ENCODE measurements at regions not wholly inside any gene's neighbourhood (a gene's known extent, or its start where the extent isn't known, plus 50 kb on each side); places are given as distances from the start of the nearest gene placed in this dataset.

DNA sequence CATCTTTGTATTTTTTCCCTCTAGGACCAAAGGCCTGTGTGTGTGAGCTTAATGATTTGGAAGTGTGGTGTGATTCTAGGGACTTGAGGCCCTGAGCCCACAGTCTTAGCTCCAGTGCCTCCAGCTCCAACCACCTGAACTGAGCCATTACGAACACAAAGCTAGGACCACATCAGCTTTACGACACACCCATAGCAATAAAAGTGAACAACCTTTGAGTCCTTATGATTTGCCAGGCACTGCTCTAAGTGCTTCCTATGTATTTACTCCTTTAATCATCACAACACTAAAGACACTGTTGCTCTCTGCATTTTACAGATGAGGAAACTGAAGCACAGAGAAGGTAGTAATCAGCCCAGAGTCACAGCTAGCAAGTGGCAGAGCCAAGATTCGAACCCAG is 126.4 kb downstream of the EHF start:
- Histone ChIP-seq H3K27me3 (ENCODE audit: control insufficient read depth in 3 of 3, insufficient read depth in 3 of 3, low read length in 3 of 3) (no peaks in the 10 kb centered on the region), H3K4me3 (ENCODE audit: low read length in 3 of 3) (no peak overlapping the region), H3K9ac (ENCODE audit: low read depth in 1 of 3, low read length in 3 of 3) (no peak overlapping the region), H3K9me3 (ENCODE audit: control insufficient read depth in 3 of 3, low read length in 3 of 3) (no peaks in the 10 kb centered on the region), H3K36me3 (ENCODE audit: control insufficient read depth in 3 of 3, insufficient read depth in 3 of 3, low read length in 3 of 3) (no peaks in the 10 kb centered on the region), H3K4me1 (ENCODE audit: control insufficient read depth in 3 of 3, insufficient read depth in 3 of 3, low read length in 3 of 3) (peaks cover 17 to 26% (median 23%) of the 10 kb centered on the region in 3 donors), H3K27ac (ENCODE audit: low read depth, low read length) (no peak overlapping the region)

DNA sequence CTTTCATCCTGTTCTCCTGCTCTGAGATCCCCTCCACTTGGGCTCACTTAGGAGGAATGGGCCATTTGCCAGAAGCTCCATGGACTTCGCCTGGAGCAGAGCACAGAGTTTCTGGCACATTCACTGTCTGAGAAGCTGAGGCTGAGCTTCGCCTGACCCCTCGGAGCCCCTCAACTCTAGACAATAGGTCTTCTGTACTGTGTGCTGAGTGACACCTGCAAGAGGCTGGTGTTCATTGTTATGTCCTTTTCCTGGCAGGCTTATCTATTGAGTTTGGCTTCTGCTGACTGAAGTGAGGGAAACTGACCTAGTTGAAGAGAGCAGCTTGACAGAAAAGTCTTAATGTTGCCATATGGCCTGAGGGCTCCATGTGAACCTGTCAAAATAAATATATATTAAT is 124.3 kb downstream of the EHF start:
- Histone ChIP-seq H3K9me3 (ENCODE audit: control insufficient read depth in 3 of 3, low read length in 3 of 3) (no peaks in the 10 kb centered on the region), H3K36me3 (ENCODE audit: control insufficient read depth in 3 of 3, insufficient read depth in 3 of 3, low read length in 3 of 3) (no peaks in the 10 kb centered on the region), H3K27me3 (ENCODE audit: control insufficient read depth in 3 of 3, insufficient read depth in 3 of 3, low read length in 3 of 3) (no peaks in the 10 kb centered on the region), H3K4me3 (ENCODE audit: low read length in 3 of 3) (no peak overlapping the region), H3K4me1 (ENCODE audit: control insufficient read depth in 3 of 3, insufficient read depth in 3 of 3, low read length in 3 of 3) (peaks cover 10 to 16% (median 14%) of the 10 kb centered on the region in 3 donors), H3K9ac (ENCODE audit: low read depth in 1 of 3, low read length in 3 of 3) (no peak overlapping the region), H3K27ac (ENCODE audit: low read depth, low read length) (no peak overlapping the region)

DNA sequence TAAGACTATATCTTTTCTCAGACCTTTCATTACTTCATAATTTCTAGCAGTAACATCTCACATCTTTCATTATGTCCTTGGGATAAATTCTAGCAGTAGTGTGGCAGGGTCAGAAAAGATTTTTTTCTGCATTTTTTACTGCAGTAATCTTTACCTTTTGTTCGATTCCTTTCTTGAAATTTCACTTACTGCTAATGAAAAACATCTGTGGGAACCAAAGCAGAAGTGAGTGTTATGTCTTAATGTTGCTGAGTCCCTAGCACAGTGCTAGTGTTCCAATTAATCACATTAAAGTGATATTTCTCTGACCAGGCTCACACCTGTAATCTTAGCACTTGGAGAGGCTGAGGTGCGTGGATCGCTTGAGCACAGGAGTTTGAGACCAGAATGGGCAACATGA is 123.6 kb downstream of the EHF start:
- H3K4me3 ChIP-seq (ENCODE audit: low read length in 3 of 3): no peak overlapping the region
- H3K27me3 ChIP-seq (ENCODE audit: control insufficient read depth in 3 of 3, insufficient read depth in 3 of 3, low read length in 3 of 3): no peaks in the 10 kb centered on the region
- no peaks in the 10 kb centered on the region for H3K9me3 ChIP-seq (ENCODE audit: control insufficient read depth in 3 of 3, low read length in 3 of 3)
- H3K9ac ChIP-seq (ENCODE audit: low read depth in 1 of 3, low read length in 3 of 3): no peak overlapping the region
- H3K4me1 ChIP-seq (ENCODE audit: control insufficient read depth in 3 of 3, insufficient read depth in 3 of 3, low read length in 3 of 3): peaks cover 3 to 11% (median 8%) of the 10 kb centered on the region in 3 donors
- no peak overlapping the region for H3K27ac ChIP-seq (ENCODE audit: low read depth, low read length)
- H3K36me3 ChIP-seq (ENCODE audit: control insufficient read depth in 3 of 3, insufficient read depth in 3 of 3, low read length in 3 of 3): no peaks in the 10 kb centered on the region

DNA sequence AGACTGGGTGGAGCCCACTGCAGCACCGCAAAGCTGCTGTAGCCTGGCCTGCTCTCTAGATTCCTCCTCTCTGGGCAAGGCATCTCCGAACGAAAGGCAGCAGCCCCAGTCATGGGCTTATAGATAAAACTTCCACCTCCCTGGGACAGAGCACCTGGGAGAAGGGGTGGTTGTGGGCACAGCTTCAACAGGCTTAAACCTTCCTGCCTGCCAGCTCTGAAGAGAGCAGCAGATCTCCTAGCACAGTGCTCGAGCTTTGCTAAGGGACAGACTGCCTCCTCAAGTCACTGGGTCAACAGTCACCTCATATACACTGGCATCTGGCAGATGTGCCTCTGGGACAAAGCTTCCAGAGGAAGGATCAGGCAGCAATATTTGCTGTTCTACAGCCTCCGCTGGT is 117.3 kb downstream of the EHF start:
- Histone ChIP-seq H3K9ac (ENCODE audit: low read depth in 1 of 3, low read length in 3 of 3) (no peak overlapping the region), H3K9me3 (ENCODE audit: control insufficient read depth in 3 of 3, low read length in 3 of 3) (peaks cover 0 to 3% (median 0%) of the 10 kb centered on the region in 3 donors), H3K4me3 (ENCODE audit: low read length in 3 of 3) (no peak overlapping the region), H3K27ac (ENCODE audit: low read depth, low read length) (no peak overlapping the region), H3K36me3 (ENCODE audit: control insufficient read depth in 3 of 3, insufficient read depth in 3 of 3, low read length in 3 of 3) (no peaks in the 10 kb centered on the region), H3K27me3 (ENCODE audit: control insufficient read depth in 3 of 3, insufficient read depth in 3 of 3, low read length in 3 of 3) (peaks cover 0 to 5% (median 0%) of the 10 kb centered on the region in 3 donors), H3K4me1 (ENCODE audit: control insufficient read depth in 3 of 3, insufficient read depth in 3 of 3, low read length in 3 of 3) (no peaks in the 10 kb centered on the region)

DNA sequence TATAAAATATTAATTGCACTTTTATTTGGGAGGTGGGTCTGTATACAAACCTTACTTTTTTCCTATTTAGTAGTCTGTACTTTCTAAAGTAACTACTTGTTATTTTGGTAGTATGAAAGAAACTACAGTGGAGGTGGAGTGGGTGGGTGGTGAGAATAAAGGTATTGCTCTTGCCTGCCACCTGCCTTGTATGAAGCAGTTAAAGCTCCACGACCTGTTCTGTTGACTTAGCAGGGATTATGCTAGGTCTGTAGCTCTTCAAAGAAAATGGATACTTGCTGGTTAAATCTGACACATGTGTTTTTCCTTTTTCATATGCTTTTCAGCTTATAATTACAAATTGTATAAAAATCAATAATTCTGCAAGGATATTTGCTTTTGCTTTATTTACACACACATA is 111.9 kb downstream of the EHF start:
- no peak overlapping the region for H3K9ac ChIP-seq (ENCODE audit: low read depth in 1 of 3, low read length in 3 of 3)

DNA sequence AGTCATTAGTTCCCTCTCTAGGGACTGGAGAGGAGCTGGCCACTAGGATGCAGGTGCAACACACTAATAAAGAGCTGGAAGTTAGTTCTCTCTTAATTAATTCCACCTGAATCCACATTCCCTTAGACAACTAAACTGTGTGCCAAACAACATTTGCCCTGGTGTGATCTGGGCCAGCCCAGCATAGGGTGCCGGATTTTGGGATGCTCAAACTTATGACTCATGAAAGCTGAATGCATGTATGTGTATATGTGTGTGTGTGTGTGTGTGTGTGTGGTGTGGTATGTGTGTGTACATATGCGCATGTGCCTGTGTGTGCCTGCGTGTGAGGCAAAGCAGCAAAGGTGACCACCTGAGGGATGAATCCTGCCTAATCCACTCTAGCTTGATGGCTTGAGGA is 110.7 kb downstream of the EHF start:
- H3K4me1 ChIP-seq (ENCODE audit: control insufficient read depth in 3 of 3, insufficient read depth in 3 of 3, low read length in 3 of 3): no peaks in the 10 kb centered on the region
- no peaks in the 10 kb centered on the region for H3K36me3 ChIP-seq (ENCODE audit: control insufficient read depth in 3 of 3, insufficient read depth in 3 of 3, low read length in 3 of 3)
- peaks cover 0 to 5% (median 0%) of the 10 kb centered on the region in 3 donors for H3K27me3 ChIP-seq (ENCODE audit: control insufficient read depth in 3 of 3, insufficient read depth in 3 of 3, low read length in 3 of 3)
- no peak overlapping the region for H3K27ac ChIP-seq (ENCODE audit: low read depth, low read length)
- no peaks in the 10 kb centered on the region for H3K9me3 ChIP-seq (ENCODE audit: control insufficient read depth in 3 of 3, low read length in 3 of 3)
- H3K9ac ChIP-seq (ENCODE audit: low read depth in 1 of 3, low read length in 3 of 3): no peak overlapping the region
- no peak overlapping the region for H3K4me3 ChIP-seq (ENCODE audit: low read length in 3 of 3)

More for the DNA sequence above, 111.9 kb downstream of the EHF start:
- no peaks in the 10 kb centered on the region for H3K9me3 ChIP-seq (ENCODE audit: control insufficient read depth in 3 of 3, low read length in 3 of 3)
- peaks cover 0 to 5% (median 0%) of the 10 kb centered on the region in 3 donors for H3K27me3 ChIP-seq (ENCODE audit: control insufficient read depth in 3 of 3, insufficient read depth in 3 of 3, low read length in 3 of 3)
- H3K36me3 ChIP-seq (ENCODE audit: control insufficient read depth in 3 of 3, insufficient read depth in 3 of 3, low read length in 3 of 3): no peaks in the 10 kb centered on the region
- no peaks in the 10 kb centered on the region for H3K4me1 ChIP-seq (ENCODE audit: control insufficient read depth in 3 of 3, insufficient read depth in 3 of 3, low read length in 3 of 3)
- no peak overlapping the region for H3K4me3 ChIP-seq (ENCODE audit: low read length in 3 of 3)
- H3K27ac ChIP-seq (ENCODE audit: low read depth, low read length): no peak overlapping the region

DNA sequence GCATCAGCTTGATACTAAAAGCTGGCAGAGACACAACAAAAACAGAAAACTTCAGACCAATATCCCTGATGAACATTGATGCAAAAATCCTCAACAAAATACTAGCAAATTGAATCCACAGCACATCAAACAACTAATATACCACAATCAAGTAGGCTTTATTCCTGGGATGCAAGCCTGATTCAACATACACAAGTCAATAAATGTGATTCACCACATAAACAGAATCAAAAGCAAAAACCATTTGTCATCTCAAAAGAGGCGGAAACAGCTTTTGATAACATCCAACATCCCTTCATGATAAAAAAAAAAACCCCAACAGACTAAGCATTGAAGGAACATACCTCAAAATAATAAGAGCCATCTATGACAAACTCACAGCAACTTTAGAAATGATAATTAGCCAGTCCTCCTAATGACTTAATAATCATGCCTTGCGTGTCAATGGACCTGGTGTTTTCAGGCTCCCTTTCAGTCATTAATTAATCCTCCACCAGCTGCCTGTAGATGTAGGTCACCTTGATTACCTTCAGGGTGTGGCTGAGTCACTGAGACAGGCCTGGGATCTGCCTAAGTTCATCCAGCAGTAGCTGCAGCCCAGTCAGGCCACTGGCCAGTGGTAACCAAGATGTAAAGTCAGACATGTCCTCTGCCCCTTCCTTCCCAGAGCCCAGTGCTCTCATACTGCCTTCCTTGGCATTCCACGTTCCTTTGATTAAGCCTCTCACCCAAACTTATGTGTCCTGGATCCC is 109.8 kb downstream of the EHF start:
- no peaks in the 10 kb centered on the region for H3K36me3 ChIP-seq (ENCODE audit: control insufficient read depth in 3 of 3, insufficient read depth in 3 of 3, low read length in 3 of 3)
- H3K9me3 ChIP-seq (ENCODE audit: control insufficient read depth in 3 of 3, low read length in 3 of 3): no peaks in the 10 kb centered on the region
- H3K4me1 ChIP-seq (ENCODE audit: control insufficient read depth in 3 of 3, insufficient read depth in 3 of 3, low read length in 3 of 3): no peaks in the 10 kb centered on the region
- no peak overlapping the region for H3K4me3 ChIP-seq (ENCODE audit: low read length in 3 of 3)
- no peak overlapping the region for H3K27ac ChIP-seq (ENCODE audit: low read depth, low read length)
- no peak overlapping the region for H3K9ac ChIP-seq (ENCODE audit: low read depth in 1 of 3, low read length in 3 of 3)
- H3K27me3 ChIP-seq (ENCODE audit: control insufficient read depth in 3 of 3, insufficient read depth in 3 of 3, low read length in 3 of 3): peaks cover 0 to 5% (median 0%) of the 10 kb centered on the region in 3 donors

DNA sequence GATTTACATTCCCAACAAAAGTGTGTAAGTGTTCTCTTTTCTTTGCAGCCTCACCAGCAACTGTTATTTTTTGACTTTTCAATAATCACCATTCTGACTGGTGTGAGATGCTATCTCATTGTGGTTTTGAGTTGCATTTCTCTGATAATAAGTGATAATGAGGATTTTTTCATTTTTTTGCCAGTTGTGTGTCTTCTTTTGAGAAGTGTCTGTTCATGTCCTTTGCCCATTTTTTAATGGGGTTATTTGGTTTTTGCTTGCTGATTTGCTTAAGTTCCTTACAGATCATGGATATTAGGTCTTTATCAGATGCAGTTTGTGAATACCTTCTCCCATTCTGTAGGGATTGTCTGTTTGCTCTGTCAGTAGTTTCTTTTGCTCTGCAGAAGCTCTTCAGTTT is 107.7 kb downstream of the EHF start:
- Histone ChIP-seq H3K9ac (ENCODE audit: low read depth in 1 of 3, low read length in 3 of 3) (no peak overlapping the region), H3K27ac (ENCODE audit: low read depth, low read length) (no peak overlapping the region)

DNA sequence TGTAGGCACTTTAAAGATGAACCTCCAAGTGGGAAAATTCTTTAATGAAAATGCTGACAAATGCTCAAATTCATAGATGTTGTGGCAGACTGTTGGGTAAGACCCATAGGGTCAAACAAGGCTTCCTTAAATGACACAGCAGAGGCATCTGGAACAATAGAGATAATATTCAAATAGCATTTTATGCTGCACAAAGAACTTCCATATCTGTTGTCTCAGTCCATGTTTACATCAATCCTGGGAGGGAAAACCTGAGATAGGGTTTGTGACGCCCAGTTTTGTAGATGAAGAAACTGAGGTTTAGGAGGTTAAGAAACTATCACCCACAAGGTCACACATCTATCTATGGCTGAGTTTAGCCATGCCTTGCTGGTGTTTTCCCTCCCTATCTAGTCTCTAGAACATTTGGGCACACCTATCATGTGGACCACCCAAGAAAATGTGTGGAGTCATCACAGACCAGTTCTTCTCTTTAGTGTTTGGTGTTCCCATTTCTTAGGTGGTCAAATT is 106.4 kb downstream of the EHF start:
- no peaks in the 10 kb centered on the region for H3K4me1 ChIP-seq (ENCODE audit: control insufficient read depth in 3 of 3, insufficient read depth in 3 of 3, low read length in 3 of 3)
- no peak overlapping the region for H3K4me3 ChIP-seq (ENCODE audit: low read length in 3 of 3)
- H3K9me3 ChIP-seq (ENCODE audit: control insufficient read depth in 3 of 3, low read length in 3 of 3): no peaks in the 10 kb centered on the region
- no peak overlapping the region for H3K27ac ChIP-seq (ENCODE audit: low read depth, low read length)
- H3K27me3 ChIP-seq (ENCODE audit: control insufficient read depth in 3 of 3, insufficient read depth in 3 of 3, low read length in 3 of 3): no peaks in the 10 kb centered on the region
- H3K9ac ChIP-seq (ENCODE audit: low read depth in 1 of 3, low read length in 3 of 3): no peak overlapping the region
- H3K36me3 ChIP-seq (ENCODE audit: control insufficient read depth in 3 of 3, insufficient read depth in 3 of 3, low read length in 3 of 3): no peaks in the 10 kb centered on the region

More for the DNA sequence above, 107.7 kb downstream of the EHF start:
- Histone ChIP-seq H3K4me3 (ENCODE audit: low read length in 3 of 3) (no peak overlapping the region), H3K27me3 (ENCODE audit: control insufficient read depth in 3 of 3, insufficient read depth in 3 of 3, low read length in 3 of 3) (no peaks in the 10 kb centered on the region), H3K9me3 (ENCODE audit: control insufficient read depth in 3 of 3, low read length in 3 of 3) (no peaks in the 10 kb centered on the region), H3K36me3 (ENCODE audit: control insufficient read depth in 3 of 3, insufficient read depth in 3 of 3, low read length in 3 of 3) (no peaks in the 10 kb centered on the region), H3K4me1 (ENCODE audit: control insufficient read depth in 3 of 3, insufficient read depth in 3 of 3, low read length in 3 of 3) (no peaks in the 10 kb centered on the region)

DNA sequence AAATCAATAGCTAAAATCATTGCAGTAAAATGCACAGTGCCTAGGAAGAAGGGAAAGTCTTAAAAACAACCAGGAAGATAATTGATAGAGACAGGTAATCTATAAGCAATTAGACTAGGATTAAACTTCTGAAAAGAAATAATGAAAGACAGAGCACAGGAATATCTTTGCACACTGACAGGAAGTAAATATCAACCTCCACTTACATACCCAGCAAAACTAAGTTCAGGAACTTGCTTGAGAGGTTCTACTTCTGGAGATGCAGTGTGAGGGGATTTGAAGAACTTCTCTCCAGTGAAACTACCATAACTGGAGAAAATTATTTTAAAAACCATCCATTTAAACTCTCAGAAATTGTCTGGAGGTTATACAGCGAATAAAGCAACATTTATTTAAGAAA is 104.1 kb downstream of the EHF start:
- H3K9me3 ChIP-seq (ENCODE audit: control insufficient read depth in 3 of 3, low read length in 3 of 3): no peaks in the 10 kb centered on the region
- H3K36me3 ChIP-seq (ENCODE audit: control insufficient read depth in 3 of 3, insufficient read depth in 3 of 3, low read length in 3 of 3): no peaks in the 10 kb centered on the region
- H3K4me3 ChIP-seq (ENCODE audit: low read length in 3 of 3): no peak overlapping the region
- no peaks in the 10 kb centered on the region for H3K27me3 ChIP-seq (ENCODE audit: control insufficient read depth in 3 of 3, insufficient read depth in 3 of 3, low read length in 3 of 3)
- H3K9ac ChIP-seq (ENCODE audit: low read depth in 1 of 3, low read length in 3 of 3): no peak overlapping the region
- no peak overlapping the region for H3K27ac ChIP-seq (ENCODE audit: low read depth, low read length)
- no peaks in the 10 kb centered on the region for H3K4me1 ChIP-seq (ENCODE audit: control insufficient read depth in 3 of 3, insufficient read depth in 3 of 3, low read length in 3 of 3)

Data from skeletal muscle tissue (tissue), 3 donors.